Omental fat pad (tissue), 3 donors: ENCODE measurements at regions not wholly inside any gene's neighbourhood (a gene's known extent, or its start where the extent isn't known, plus 50 kb on each side); places are given as distances from the start of the nearest gene placed in this dataset.

Experiments
- ATAC-seq: fragments of 150-250 bp; one replicate; pipeline ENCODE4 v1.9.1; 2016; ENCODE audit warnings: mild to moderate bottlenecking, moderate library complexity; ENCODE audit not compliant: low FRiP score
- DNase-seq: peaks from one replicate; pipeline ENCODE4 v3.0.0-alpha.2; 2019; ENCODE audit warnings: low spot score
- CTCF ChIP-seq, 3 donors: fragments of 450-650 bp; IDR thresholded peaks; one replicate each; pipeline ENCODE4 v1.5.1; 2016 to 2017; ENCODE audit warnings: antibody characterized with exemption in 3 of 3, mild to moderate bottlenecking in 3 of 3, moderate library complexity in 2 of 3

- ATAC-seq (no peak), DNase-seq (no peak)
- TF ChIP-seq CTCF (IDR thresholded peaks at IDR 0.05): no peak
Measured at GRCh38 chr19:27936139-27936538, 1276.8 kb downstream of the UQCRFS1 start.

DNA sequence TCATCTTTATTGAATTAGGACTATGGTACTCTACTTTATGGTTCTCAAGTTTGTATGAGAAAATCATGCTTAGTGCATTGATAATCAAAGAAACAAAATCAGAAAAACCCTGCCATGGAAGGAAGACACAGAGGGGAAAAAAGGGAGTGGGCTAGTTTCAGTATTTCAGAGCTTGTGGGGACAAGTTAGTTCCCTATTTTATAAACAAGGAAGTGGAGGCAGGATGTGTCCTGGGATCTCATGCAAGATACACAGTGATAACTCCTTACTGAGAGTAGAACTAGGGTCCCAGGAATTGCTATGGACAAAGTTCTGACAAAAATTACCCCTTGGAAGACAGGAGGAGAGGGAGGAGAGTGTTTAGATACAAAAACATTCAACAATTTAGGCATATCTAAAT, 1277.3 kb downstream of the UQCRFS1 start:
- ATAC-seq (no peak), DNase-seq (no peak)
- no peak for TF ChIP-seq CTCF (IDR thresholded peaks at IDR 0.05)

GRCh38 chr19:27929399-27929798, 1283.6 kb downstream of the UQCRFS1 start:
- TF ChIP-seq CTCF (IDR thresholded peaks at IDR 0.05): no peak
- no peak for DNase-seq
- ATAC-seq: no peak

DNA sequence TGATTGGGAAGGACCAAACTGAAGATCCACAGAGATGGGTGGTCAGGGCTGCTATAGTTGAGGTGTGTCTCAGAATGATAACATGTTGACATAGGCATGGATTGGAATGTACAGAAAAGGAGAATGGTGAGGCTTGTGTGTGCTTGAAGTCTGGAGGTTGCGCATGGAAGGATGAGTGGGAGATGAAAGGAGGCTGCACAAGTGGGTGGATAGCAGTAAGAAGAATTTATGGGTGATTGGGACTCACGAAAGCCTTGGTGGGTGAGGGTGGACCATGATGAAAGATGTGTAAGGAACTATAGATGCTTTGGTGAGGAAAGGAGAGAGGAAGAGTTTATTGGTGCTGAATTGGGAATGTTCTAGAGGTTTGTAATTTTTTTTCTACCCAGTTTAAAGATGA, 1287.7 kb downstream of the UQCRFS1 start:
- ATAC-seq (no peak), DNase-seq (no peak)
- TF ChIP-seq CTCF (IDR thresholded peaks at IDR 0.05): no peak

DNA sequence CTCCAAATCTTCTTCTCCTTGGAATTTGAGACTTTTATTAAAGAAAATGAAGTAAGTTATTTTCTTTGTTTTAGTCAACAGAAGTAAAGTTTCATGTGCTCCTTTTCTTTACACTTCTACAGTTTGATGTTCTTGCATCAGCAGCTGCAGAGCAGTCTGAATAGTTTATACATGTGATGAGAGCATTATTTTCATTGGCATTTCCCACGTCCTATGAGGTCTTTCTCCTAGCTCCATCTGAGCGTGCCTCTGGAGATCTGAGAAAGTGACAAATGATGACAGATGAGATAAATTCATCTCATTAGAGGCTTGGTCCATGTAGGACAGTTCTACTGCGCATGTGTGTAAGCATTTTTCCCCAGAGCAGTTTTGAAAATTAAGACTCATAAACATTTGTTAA, 1290.0 kb downstream of the UQCRFS1 start:
- no peak for DNase-seq
- ATAC-seq: no peak
- no peak for TF ChIP-seq CTCF (IDR thresholded peaks at IDR 0.05)

- ATAC-seq (no peak), DNase-seq (no peak)
- no peak for TF ChIP-seq CTCF (IDR thresholded peaks at IDR 0.05)
Measured at GRCh38 chr19:27920774-27921173, 1292.2 kb downstream of the UQCRFS1 start.

DNA sequence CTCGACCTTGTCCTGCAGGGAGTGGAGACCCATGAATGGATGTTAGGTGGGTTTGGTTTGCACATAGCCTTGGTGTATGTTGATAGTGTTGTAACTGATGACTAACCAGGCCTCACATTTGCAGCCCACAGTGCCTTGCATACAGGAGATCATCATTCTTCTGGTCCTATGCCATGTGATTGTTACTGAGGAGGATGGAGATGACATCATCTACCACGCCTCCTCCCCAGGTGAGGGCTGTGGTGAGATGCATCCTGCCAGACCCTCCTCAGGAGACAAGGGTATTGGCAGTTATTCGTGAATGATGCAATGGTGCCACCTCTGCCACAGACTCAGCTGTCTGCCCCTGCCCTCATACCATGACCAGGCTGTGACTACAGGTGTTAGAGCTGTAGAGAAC, 1294.1 kb downstream of the UQCRFS1 start:
- ATAC-seq (no peak), DNase-seq (no peak)
- TF ChIP-seq CTCF (IDR thresholded peaks at IDR 0.05): no peak
